ENCODE measurements at regions not wholly inside any gene's neighbourhood (a gene's known extent, or its start where the extent isn't known, plus 50 kb on each side); places are given as distances from the start of the nearest gene placed in this dataset.
"Not testable (repeated sequence)": the region's sequence is repeated elsewhere in the genome, so short reads cannot be mapped to it uniquely, and the experiment has no call there.

- no peak overlapping the region for H3K27ac Mint-ChIP-seq
- H3K4me3 Mint-ChIP-seq, result no peak overlapping the region
- H3K27me3 Mint-ChIP-seq, result peaks cover 53% of the 10 kb centered on the region
- H3K9me3 Mint-ChIP-seq, result peaks cover 7 to 12% of the 10 kb centered on the region in 2 donors
- H3K4me1 Mint-ChIP-seq, result peaks cover 6% of the 10 kb centered on the region
- DNase-seq (no peak), ATAC-seq (no peak)
Measured at GRCh38 chr16:88302666-88303065, 80.1 kb upstream of the ZNF469 start.

- Mint-ChIP-seq H3K4me1 (peaks cover 6% of the 10 kb centered on the region), H3K9me3 (peaks cover 7 to 12% of the 10 kb centered on the region in 2 donors), H3K27ac (no peak overlapping the region), H3K4me3 (no peak overlapping the region), H3K27me3 (peaks cover 49% of the 10 kb centered on the region)
- ATAC-seq (no peak), DNase-seq (no peak)
Measured at GRCh38 chr16:88303405-88303804, 79.4 kb upstream of the ZNF469 start.

- no peak for DNase-seq
Measured at GRCh38 chr16:88303890-88304819, 78.6 kb upstream of the ZNF469 start.

GRCh38 chr16:88305176-88305575 is 77.6 kb upstream of the ZNF469 start:
- Mint-ChIP-seq H3K27ac (no peak overlapping the region), H3K9me3 (peaks cover 7 to 12% of the 10 kb centered on the region in 2 donors), H3K4me3 (no peak overlapping the region), H3K4me1 (no peaks in the 10 kb centered on the region), H3K27me3 (peaks cover 41% of the 10 kb centered on the region)
- ATAC-seq (no peak), DNase-seq (no peak)

More at GRCh38 chr16:88303890-88304819, 78.6 kb upstream of the ZNF469 start:
- Mint-ChIP-seq H3K27me3 (peaks cover 48% of the 10 kb centered on the region), H3K27ac (no peak overlapping the region), H3K4me1 (peaks cover 3% of the 10 kb centered on the region), H3K4me3 (no peak overlapping the region), H3K9me3 (peaks cover 7 to 12% of the 10 kb centered on the region in 2 donors)
- no peak for ATAC-seq

- Mint-ChIP-seq H3K4me1 (no peaks in the 10 kb centered on the region), H3K4me3 (no peak overlapping the region), H3K27ac (no peak overlapping the region), H3K27me3 (peaks cover 36% of the 10 kb centered on the region), H3K9me3 (peaks cover 7 to 12% of the 10 kb centered on the region in 2 donors)
- no peak for ATAC-seq
- no peak for DNase-seq
Measured at GRCh38 chr16:88306411-88306810, 76.3 kb upstream of the ZNF469 start.

GRCh38 chr16:88306860-88307545 is 75.8 kb upstream of the ZNF469 start:
- DNase-seq (no peak), ATAC-seq (no peak)
- Mint-ChIP-seq H3K4me1 (no peaks in the 10 kb centered on the region), H3K27ac (peak overlapping the region in 1 of 2 donors; percentile 31), H3K4me3 (no peak overlapping the region), H3K9me3 (peaks cover 11 to 18% of the 10 kb centered on the region in 2 donors), H3K27me3 (peaks cover 31% of the 10 kb centered on the region)

- Mint-ChIP-seq H3K4me3 (no peak overlapping the region), H3K9me3 (peaks cover 18 to 25% of the 10 kb centered on the region in 2 donors), H3K4me1 (no peaks in the 10 kb centered on the region), H3K27me3 (peaks cover 25% of the 10 kb centered on the region), H3K27ac (no peak overlapping the region)
- DNase-seq (no peak), ATAC-seq (no peak)
Measured at GRCh38 chr16:88308441-88309173, 74.2 kb upstream of the ZNF469 start.

- DNase-seq, result no peak
- Mint-ChIP-seq H3K27me3 (peaks cover 25% of the 10 kb centered on the region), H3K4me3 (no peak overlapping the region), H3K27ac (no peak overlapping the region), H3K9me3 (peaks cover 18 to 25% of the 10 kb centered on the region in 2 donors), H3K4me1 (no peaks in the 10 kb centered on the region)
- no peak for ATAC-seq
Measured at GRCh38 chr16:88309174-88309907, 73.4 kb upstream of the ZNF469 start.

- DNase-seq (no peak), ATAC-seq (no peak)
- Mint-ChIP-seq H3K4me1 (no peaks in the 10 kb centered on the region), H3K27me3 (peaks cover 25% of the 10 kb centered on the region), H3K4me3 (no peak overlapping the region), H3K9me3 (peaks cover 18 to 25% of the 10 kb centered on the region in 2 donors), H3K27ac (no peak overlapping the region)
Measured at GRCh38 chr16:88309908-88310265, 72.9 kb upstream of the ZNF469 start.

GRCh38 chr16:88310796-88311605 is 71.8 kb upstream of the ZNF469 start:
- peaks cover 25% of the 10 kb centered on the region for H3K27me3 Mint-ChIP-seq
- H3K4me1 Mint-ChIP-seq, result no peaks in the 10 kb centered on the region
- peaks cover 11 to 15% of the 10 kb centered on the region in 2 donors for H3K9me3 Mint-ChIP-seq
- H3K27ac Mint-ChIP-seq, result no peak overlapping the region
- ATAC-seq, result no peak
- no peak for DNase-seq
- no peak overlapping the region for H3K4me3 Mint-ChIP-seq

GRCh38 chr16:88311860-88312259 is 70.9 kb upstream of the ZNF469 start:
- H3K4me3 Mint-ChIP-seq, H3K27ac Mint-ChIP-seq, ATAC-seq, DNase-seq, H3K4me1 Mint-ChIP-seq: not testable (repeated sequence)
- peaks cover 11 to 13% of the 10 kb centered on the region in 2 donors for H3K9me3 Mint-ChIP-seq
- H3K27me3 Mint-ChIP-seq, result peaks cover 24% of the 10 kb centered on the region

- Mint-ChIP-seq H3K27me3 (peaks cover 21% of the 10 kb centered on the region), H3K9me3 (peaks cover 11 to 13% of the 10 kb centered on the region in 2 donors), H3K4me1 (no peaks in the 10 kb centered on the region), H3K27ac (no peak overlapping the region), H3K4me3 (no peak overlapping the region)
- ATAC-seq, result no peak
- DNase-seq, result no peak
Measured at GRCh38 chr16:88312732-88313131, 70.0 kb upstream of the ZNF469 start.

GRCh38 chr16:88314991-88315542 is 67.7 kb upstream of the ZNF469 start:
- Mint-ChIP-seq H3K4me3 (no peak overlapping the region), H3K9me3 (peaks cover 11 to 13% of the 10 kb centered on the region in 2 donors), H3K27me3 (peaks cover 18% of the 10 kb centered on the region), H3K4me1 (no peaks in the 10 kb centered on the region), H3K27ac (no peak overlapping the region)
- ATAC-seq (no peak), DNase-seq (no peak)

GRCh38 chr16:88315543-88316105 is 67.1 kb upstream of the ZNF469 start:
- H3K27ac Mint-ChIP-seq, result peak overlapping the region in 1 of 2 donors; percentile 84
- no peak overlapping the region for H3K4me3 Mint-ChIP-seq
- H3K4me1 Mint-ChIP-seq, result no peaks in the 10 kb centered on the region
- peaks cover 11 to 13% of the 10 kb centered on the region in 2 donors for H3K9me3 Mint-ChIP-seq
- ATAC-seq (no peak), DNase-seq (no peak)
- peaks cover 18% of the 10 kb centered on the region for H3K27me3 Mint-ChIP-seq

Data from stimulated activated naive CD8-positive, alpha-beta T cell treated with anti-CD3 and anti-CD28 coated beads, Interleukin-15, amount 100 ng/mL, for 72 hours (primary cell).